ENCODE measurements at regions not wholly inside any gene's neighbourhood (a gene's known extent, or its start where the extent isn't known, plus 50 kb on each side); places are given as distances from the start of the nearest gene placed in this dataset.

DNA sequence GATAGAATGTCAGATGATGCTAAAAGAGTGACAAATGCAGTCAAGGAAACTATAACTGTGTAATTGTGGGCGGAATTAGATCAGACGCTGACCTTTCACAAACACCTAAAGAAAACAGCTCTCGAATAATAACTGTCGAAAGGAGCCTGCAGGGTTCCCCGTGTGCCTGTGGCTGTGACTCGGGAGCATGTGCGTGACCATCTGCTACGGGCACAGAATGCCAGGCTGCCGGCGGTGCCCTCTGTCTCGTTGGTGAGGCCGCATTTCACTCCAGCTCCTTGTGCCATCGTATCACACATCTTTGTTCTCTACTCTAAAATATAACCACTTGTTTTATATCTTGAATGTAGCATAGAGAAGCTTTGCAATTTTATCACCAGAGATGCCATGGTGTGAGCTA is 267.8 kb upstream of the FMN2 start:
- DNase-seq (ENCODE audit: low read depth), result no peak

DNA sequence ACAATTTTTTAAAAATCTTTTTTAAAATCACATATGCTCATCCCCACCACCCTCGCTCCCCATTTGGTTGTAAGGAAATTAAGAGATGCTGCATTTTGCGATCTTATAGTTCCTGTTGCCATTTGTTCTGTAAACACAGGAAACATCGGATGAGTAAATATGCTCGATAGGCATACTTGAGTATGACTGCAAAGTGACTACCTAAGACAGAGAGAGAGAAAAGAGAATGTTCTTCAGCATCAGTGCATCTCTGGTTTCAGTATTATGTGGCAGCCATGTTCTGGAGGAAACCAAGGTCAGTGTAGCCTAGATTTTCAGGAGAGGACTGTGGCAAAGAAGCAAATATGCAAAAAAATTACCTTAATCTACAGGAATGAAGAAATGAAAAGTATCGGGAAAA is 265.5 kb upstream of the FMN2 start:
- DNase-seq (ENCODE audit: low read depth), result no peak

DNA sequence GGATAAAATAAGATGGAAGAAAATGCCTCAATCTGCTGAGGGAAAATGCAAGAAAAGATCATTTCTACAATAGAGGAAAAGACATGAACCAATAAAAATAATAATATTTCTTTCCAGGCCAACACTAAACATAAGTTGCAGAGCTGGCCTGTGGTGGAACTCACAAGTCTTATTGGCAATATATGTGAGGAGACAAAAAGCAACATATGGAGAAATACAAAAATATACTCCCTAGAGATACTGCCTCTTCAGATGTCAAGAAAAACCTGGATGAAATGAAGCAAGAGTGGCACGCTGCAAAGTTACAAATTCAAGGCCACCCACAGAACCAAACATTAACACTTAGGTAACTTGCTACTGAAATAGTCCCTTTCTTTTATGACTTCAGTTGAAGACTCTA is 264.9 kb upstream of the FMN2 start:
- DNase-seq (ENCODE audit: low read depth), result no peak

DNA sequence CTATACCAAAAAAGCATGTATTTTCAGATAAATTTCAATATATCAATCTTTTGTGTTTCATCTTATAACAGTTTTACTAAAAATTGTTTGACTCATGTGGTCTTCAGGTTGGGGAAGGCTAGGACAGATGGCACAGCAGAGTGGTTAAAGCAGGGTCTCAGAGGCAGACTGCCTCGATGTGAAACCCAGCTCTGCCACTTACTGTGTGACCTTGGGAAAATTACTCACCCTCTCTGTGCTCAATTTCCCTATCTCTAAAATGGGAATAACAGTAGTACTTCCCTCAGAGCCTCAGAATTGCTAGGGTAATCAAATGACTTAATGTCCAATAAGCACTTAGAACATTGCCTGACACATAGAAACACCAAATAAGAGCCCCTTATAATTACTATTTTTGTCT is 262.1 kb upstream of the FMN2 start:
- DNase-seq (ENCODE audit: low read depth), result no peak

DNA sequence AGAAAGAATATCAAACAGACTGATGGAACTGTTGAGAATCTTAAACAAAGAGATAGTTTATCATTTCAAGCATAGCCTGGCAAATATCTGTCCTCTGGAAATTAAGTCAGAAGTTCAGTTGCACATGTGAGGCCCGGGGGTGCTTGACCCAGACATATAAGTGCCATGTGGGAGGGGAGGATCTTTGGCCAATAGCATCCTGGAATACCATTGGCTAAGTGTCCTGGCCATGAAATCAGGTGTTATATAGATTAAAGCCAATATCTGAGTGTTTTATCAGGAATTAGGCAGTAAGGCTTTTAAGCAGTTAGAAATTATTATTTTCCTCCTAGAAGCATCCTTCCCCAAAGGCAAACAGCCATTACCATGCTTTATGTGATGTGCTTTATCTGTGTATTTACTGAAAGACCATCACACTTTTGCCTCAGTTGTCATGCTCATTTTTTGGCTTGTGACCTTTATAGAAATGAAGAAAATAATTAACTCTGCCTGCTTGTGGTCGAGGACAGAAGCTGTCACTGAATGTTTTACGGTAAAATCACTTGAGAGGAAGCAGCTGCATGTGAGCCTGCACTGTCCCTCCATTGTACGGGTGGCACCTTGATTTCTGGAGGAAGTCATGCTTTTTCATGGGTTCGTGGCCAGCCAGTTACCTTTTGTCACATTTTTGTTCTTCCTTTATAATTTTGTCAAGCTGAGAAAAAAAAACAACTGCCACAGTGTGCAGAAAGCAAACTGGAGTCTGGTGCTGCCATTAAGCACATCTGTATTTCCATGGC is 259.9 kb upstream of the FMN2 start:
- no peak for DNase-seq (ENCODE audit: low read depth)

DNA sequence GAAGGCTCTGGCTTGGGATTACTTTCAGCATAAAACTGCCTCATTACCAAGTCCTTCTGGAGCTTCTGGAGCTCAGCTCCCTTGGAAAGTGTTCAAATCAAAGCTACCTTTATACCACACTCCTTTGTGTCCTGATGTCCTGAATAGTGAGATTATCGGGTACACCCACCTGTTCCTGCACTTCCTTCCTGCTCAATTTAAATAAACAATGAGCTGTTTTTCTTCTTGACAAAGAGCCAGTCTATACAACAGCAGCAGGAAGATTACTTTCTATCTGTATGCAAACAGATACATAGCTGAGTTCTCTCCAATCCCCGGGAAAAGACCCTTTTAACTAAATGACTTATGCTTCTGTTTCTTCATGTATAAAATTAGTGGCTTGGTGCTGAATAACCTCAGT is 258.0 kb upstream of the FMN2 start:
- no peak for DNase-seq (ENCODE audit: low read depth)

DNA sequence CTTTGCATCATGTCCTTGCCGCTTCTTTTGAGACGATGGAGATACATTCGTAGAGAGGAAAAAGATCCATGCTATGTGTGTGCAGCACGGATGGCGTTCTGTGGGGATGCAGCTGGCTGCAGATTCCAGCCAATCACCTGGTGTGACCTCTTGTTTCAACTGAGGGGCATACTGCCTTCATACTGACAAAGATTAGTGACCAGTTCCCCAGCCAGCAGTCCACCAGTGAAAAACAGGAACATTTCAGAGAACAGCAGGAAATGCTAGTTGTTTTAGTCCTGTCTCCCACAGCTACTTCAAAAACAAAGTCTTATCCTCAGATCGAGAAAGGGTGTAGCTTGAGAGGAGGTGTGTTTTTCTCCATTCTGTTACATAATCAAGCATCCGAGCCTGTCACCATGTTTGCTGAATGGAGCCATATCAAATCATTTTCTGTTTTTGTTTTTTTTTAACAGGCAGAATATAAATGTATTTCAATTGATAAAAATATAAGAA is 255.7 kb upstream of the FMN2 start:
- DNase-seq (ENCODE audit: low read depth), result no peak

DNA sequence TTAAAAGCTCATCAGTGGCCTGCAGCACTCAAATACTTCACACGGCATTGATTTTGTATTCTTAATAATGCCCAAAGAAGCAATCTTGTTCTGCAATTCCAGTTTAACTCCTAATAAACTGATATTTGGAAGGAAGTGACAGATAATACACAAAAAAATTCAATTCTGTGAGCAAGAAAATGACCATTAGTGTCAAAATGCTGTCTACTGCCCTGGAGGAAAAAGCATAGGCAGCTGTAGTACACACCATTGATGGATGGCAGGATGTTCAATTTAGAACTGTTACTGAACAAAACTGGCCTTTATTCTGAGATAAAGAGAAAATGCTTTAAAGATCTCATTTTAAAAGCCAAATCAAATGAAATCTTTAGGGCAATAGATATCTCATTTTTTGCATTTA is 251.3 kb upstream of the FMN2 start:
- DNase-seq (ENCODE audit: low read depth), result no peak

DNA sequence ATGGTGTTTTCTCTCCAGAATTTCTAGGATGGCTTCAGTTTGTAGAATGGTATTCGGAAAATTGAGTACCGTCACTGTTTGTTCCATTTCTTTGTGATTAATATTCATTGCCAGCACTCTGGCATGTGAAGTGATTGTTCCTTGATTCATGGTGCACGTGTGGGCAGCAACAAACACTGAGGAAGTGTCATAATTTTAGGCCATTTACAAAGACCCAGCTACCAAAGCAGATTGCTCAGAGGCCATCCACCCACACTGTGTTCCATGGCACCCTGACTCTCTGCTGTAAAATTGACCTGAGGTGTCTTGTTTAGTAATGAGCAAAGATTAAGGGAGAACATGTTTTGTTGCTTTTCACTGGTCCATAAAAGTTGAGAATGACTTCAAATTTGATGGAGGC is 250.9 kb upstream of the FMN2 start:
- DNase-seq (ENCODE audit: low read depth), result no peak

DNA sequence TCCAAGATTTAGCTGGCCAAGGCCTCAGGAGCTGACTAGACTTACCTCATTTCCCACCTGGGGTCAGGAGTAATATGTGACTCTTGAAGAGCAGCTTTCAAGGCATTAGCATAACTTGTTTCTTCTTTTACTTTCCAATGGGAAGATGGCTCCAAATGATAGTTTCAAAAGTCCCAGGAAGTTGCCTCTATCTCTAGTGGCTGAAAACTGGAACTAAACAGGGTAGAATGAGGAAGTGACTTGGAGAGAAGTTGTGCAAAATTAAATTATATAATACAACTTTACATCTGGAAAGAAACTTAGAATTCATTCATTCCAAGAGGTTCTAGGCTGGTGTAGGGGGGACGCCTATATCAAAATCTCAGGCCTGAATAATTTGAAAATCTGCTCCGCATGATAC is 250.1 kb upstream of the FMN2 start:
- no peak for DNase-seq (ENCODE audit: low read depth)

DNA sequence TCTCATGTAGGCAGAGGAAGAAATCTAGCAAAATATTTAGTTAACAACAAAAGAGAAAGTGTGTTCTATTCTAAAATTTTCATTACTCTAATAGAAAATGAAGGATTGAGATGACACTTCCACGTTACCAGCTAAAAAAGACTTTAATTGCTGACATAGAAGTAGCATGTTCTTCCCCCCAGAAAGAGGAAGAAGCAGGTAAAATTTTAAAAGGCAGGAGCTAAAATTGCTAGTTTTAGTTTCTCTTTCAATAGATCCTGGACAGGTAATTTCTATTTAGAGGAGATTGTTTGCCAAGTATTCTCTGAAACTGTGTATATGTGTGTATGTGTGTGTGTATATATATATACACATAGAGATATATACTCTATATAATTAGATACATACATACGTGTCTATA is 248.1 kb upstream of the FMN2 start:
- DNase-seq (ENCODE audit: low read depth), result no peak

DNA sequence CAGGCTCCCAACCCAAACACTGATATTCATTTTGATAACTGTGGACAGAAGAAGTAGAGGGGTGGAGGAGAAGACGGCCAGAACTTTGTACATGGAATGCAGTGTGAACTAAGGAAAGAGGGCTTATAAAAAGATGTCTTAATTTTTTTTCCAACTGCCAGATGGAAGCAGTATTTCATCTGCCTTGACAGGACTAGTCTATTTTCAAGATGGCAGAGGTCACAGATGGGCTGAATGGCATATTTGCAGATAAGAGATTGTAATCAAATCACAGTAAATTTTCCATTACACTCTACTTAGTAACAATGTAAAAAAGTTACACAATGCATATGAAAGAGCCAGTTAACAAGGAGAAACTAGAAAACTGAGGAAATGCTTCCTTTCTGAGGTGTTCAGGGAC is 246.8 kb upstream of the FMN2 start:
- no peak for DNase-seq (ENCODE audit: low read depth)

DNA sequence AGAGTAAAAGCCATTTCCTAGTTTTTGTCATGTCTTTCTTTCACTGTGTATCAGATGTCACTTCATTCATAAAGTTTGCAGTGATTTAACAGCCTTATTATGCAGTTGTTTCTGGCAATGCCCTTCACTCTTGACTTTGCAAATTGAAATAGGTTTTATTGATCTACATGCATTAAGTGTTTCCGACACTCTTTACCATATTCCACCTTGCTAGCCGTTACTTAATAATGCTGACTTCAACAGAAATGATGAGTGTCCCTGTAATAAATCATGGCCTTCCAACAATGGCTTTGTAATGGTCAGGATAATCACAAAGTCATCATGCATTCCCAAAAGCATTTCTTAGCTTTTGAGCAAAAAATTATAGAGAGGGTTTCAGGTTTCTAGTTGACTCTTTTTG is 236.8 kb upstream of the FMN2 start:
- no peak for DNase-seq (ENCODE audit: low read depth)

DNA sequence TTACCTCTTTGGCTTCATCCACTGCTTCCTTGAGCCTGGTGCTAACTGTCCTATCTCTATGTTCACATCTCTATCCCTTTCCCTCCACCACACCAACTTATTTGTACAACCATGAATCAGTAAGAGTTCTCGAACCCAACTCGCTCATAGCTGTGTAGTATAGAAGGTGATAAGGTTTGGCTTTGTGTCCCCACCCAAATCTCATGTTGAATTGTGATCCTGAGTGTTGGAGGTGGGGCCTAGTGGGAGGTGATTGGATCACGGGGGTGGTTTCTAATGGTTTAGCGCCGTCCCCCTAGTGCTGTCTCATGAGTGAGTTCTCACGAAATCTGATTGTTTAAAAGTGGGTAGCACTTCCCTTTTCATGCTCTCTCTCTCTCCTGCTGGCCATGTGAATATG is 235.6 kb upstream of the FMN2 start:
- no peak for DNase-seq (ENCODE audit: low read depth)

DNA sequence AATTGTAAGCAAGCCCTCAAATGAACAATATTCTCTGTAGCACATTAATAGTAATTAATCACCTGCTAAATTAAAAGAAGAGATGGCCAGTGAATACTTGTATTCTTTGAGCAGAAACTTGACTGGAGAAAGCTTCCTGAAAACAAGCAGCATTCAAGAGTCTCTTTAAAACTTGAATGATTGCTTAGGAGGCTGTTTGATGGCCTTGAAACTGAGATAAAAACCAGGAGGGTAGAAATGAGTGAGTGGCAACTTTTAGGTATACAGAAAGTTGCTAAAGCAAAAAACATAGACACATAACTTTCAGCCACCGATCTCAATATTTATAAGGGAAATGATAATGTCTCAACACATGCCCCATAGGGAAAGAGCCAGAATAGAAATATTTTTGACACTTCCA is 234.8 kb upstream of the FMN2 start:
- DNase-seq (ENCODE audit: low read depth), result no peak

DNA sequence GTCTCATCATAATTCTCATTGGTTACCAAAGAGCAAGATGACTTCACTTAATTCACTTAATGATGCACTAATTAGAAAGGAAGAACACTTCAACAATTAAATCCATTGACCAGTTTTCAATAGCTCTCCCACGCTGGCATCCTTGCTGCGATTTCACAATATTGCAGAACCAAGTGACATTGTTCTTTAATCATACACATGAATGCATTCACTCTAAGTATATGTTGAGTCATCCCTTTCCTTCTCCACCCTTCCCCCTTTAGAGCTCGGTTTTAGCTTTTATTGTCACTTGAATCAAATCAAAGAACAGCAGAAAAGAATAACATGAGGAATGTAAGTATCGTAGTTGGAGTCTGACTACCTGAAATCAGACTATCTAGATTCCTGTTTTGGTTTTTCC is 233.6 kb upstream of the FMN2 start:
- DNase-seq (ENCODE audit: low read depth), result peak; percentile 10

DNA sequence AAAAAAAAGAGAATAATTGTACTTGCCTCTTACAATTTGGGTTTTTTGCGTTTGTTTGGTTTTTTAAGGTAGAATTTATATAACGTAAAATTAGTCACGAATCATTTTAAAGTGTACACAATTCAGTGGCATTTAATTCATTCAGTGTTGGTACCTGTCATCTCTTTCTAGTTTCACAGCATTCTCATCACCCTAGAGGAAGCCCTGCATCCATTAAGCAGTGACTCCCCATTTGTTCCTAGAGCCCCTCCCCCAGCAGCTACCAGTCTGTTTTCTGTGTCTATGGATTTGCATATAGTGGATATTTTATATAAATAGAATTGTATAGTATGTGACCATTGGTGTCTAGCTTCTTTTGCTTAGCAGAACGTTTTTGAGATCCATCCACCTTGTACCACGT is 233.2 kb upstream of the FMN2 start:
- DNase-seq (ENCODE audit: low read depth), result no peak

DNA sequence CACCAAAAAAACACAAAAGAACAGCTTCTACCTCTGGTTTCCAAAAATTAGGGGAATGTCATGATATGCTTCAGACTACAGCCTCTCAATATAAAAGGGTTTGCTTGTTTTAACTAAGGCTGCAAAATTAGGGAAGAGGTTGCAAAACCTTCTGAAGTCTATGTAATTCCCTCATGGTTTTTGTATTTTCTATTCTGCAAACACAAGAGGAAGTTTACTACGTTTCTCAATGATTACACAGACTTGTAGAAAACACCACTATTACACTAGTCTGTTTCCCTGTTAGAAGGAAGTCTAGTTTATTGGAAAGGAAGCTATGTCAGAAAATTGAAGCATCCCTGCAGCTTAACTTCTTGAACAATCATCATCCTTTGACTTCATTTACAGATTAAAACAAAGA is 229.7 kb upstream of the FMN2 start:
- DNase-seq (ENCODE audit: low read depth), result no peak

DNA sequence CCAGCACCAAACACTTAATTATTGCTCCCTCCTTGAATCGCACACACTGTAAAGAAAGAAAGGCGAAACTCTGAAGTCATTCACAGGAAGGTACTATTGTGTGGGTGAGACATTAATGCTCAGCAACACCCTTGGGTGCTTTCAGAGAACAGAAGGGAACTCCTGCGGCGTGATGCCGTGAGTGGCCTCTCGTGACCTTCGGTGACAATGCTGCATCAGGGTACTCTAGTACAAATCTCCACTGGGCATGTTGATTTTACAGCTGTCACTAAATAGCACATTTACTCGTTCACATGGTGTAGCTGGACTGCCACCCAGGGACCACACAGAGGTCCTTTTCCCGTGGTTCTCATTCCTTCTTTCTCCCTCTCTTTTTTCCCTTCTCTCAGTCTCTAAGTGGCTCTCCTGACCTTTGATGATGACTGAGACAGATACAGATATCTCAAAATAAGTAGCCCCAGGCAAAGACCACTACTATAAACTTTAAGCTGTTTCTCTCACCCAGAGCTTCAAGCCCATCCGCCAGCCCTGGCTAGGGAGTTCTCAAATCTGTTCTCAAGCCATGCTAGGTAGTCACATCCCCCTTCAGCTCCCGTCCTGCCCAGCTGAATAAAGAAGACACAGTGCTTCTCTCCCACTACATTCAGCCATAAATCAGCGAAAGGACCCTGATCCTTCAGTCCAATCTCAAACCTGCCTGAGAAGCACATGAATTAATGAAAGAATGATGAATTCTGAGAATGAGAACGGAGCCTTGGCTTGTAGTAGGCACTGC is 223.4 kb upstream of the FMN2 start:
- no peak for DNase-seq (ENCODE audit: low read depth)

DNA sequence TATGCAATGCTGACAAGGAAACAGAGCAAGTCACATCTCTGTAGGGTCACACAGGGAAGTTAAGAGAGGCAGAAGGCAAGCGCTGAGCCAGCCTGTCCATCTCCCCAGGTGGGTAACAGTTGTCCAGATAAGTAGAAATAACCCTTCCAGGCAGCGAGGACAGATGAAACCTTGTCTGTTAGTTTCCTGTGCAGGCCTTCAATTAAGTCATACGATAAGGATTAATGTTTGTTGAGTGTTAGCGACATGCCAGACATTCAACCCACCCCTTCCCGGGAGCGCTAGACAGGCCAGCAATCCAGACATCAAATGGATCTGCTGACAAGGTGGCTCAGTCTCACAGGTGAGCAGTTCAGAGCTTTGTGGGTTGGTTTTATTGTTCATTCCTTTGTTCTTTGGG is 221.5 kb upstream of the FMN2 start:
- DNase-seq (ENCODE audit: low read depth), result no peak

DNA sequence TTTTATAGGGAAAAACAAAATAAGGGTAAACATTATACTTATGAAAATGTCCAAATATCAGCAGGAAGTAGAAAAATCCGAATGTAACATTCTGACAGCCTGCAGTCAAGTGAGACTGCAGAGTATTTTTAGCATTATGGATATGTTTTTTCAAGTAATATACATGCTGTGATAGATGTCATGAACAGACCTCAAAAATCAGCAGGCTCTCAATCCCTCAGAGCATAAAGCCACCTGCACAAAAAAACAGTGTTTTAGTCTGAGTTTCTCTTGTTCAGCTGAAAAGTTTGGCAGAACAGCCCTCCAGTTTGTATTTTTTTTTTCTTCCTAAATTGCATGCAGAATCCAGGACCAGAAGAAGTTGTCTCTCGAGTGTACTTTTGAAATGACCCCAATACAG is 219.1 kb upstream of the FMN2 start:
- no peak for DNase-seq (ENCODE audit: low read depth)

DNA sequence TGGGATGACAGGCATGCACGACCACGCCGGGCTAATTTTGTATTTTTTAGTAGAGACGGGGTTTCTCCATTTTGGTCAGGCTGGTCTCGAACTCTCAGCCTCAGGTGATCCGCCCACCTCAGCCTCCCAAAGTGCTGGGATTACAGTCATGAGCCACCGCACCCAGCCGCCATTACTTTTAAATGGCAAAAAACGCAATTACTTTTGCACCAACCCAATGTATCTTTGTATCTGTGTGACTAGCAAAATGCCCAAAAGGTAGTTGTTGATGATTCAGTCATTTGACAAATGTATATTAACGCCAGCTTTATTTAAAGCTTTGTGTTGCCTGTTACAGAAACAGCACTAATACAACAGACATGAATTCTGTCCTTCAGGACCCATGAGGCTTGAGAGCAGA is 216.9 kb upstream of the FMN2 start:
- DNase-seq (ENCODE audit: low read depth), result no peak

DNA sequence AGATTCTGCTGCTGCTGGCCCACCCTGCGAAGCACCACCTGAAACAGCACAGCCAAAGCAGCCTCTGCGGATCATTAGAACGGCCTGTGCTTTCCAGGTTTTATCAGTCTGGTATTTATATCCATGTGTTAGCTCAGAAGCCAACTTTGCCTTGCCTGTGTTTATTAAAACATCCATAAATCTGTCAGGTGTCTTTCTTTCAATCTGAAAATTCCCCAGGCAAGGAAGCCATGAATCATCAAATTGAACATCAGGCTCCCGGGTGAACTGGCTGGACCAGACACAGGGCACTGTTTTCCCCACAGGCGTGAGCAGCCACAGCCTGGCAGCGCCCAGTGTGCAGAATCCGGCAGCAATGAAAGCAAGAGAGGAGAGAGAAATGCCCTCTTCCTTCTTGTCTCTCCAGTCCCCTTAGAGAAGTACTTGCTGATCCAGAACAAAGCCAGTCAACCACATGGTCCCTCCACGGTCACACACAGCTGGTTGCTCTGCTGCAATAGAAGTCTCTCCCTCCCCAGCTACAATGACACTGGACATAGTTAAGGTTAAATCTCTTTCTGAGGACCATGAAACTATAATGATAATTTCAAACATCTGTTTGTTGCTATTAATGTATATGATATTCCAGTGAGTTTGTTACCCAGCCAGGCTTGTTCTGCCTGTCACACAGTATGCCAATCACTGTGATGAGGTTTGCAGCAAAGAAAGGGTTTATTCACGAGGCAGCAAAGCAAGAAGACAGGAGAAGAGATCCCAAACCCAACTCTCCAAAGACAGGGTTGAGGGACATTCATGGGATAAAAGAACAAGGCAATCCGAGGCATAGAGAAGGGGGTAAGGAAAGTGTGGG is 212.1 kb upstream of the FMN2 start:
- no peak for DNase-seq (ENCODE audit: low read depth)

Measured in RPMI7951 (cell line).